ENCODE measurements at regions not wholly inside any gene's neighbourhood (a gene's known extent, or its start where the extent isn't known, plus 50 kb on each side); places are given as distances from the start of the nearest gene placed in this dataset.

- TF ChIP-seq CTCF (IDR thresholded peaks at IDR 0.05) (no peak), EP300 (IDR thresholded peaks at IDR 0.05; ENCODE audit: borderline replicate concordance in 1 of 2, low read depth in 1 of 2, low read length in 1 of 2) (no peak), USF1 (IDR thresholded peaks at IDR 0.05; ENCODE audit: borderline replicate concordance, low read depth) (no peak), REST (IDR thresholded peaks at IDR 0.05; ENCODE audit: low read depth, low read length) (no peak), EZH2phosphoT487 (IDR thresholded peaks at IDR 0.05; ENCODE audit: borderline replicate concordance, low read depth) (no peak), RAD21 (IDR thresholded peaks at IDR 0.05; ENCODE audit: low read length) (no peak), MAX (IDR thresholded peaks at IDR 0.05; ENCODE audit: low read depth) (no peak), SIN3A (IDR thresholded peaks at IDR 0.05; ENCODE audit: borderline replicate concordance, low read depth, low read length) (no peak), JUND (IDR thresholded peaks at IDR 0.05) (no peak), TAF1 (IDR thresholded peaks at IDR 0.05; ENCODE audit: borderline replicate concordance, low read depth, low read length) (no peak), POLR2AphosphoS5 (IDR thresholded peaks at IDR 0.05; ENCODE audit: low read depth, low read length) (no peak), MEF2A (IDR thresholded peaks at IDR 0.05; ENCODE audit: borderline replicate concordance, low read depth) (no peak), ZBTB33 (IDR thresholded peaks at IDR 0.05; ENCODE audit: borderline replicate concordance, low read depth) (no peak)
Observed at GRCh38 chr3:73709712-73710111, 85.0 kb upstream of the PDZRN3 start.
